GM18505 (cell line): ENCODE measurements at regions not wholly inside any gene's neighbourhood (a gene's known extent, or its start where the extent isn't known, plus 50 kb on each side); places are given as distances from the start of the nearest gene placed in this dataset.

Experiments
- ATAC-seq: cut with Tn5 transposase; IDR thresholded peaks from one replicate; pipeline ENCODE4 v1.9.1; 2021; ENCODE audit not compliant: unreplicated experiment
- POLR2A ChIP-seq: IDR thresholded peaks from 4 replicates; pipeline ENCODE4 v1.6.1; 2011; ENCODE audit warnings: borderline replicate concordance; ENCODE audit not compliant: insufficient read depth, insufficient read length; ENCODE audit errors: extremely low read depth

DNA sequence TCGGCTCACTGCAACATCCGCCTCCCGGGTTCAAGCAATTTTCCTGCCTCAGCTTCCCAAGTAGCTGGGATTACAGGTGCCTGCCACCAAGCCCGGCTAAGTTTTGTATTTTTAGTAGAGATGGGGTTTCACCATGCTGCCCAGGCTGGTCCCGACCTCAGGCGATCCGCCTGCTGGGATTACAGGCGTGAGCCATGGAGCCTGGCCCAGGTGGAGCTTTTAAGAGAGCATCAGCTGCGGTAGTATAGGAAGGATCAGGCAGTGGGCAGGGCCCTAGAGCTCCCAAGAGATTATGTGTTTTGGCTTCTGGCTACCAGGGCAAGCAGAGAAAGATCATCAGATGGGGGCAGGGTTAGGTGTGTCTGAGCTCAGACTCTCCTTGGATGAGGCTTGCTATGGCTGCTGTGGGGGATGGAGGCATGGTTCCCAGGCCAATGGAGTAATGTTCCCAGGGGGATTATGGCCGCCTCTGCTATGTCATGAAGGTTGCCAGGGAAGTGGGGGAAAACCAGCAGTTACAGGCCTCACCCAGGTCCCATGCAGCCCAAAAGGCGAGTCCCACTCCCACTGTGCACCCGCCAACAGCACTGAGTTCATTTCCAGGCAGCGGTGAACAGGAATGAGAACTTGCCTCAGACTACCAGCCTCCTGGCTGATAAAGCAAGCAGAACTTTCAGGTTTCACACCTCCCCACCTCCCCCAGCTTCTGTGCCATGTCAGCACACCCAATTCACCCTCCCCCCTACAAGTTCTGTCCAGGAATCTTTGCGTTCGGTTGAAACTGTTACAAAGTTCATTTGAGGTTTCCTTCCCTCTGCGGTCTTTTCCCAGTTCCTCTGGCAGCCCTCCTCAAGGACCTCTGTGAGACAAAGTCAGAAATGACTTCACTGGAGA, 507.6 kb downstream of the SPATA31D1 start:
- ATAC-seq, result no peak
- no peak for TF ChIP-seq POLR2A

DNA sequence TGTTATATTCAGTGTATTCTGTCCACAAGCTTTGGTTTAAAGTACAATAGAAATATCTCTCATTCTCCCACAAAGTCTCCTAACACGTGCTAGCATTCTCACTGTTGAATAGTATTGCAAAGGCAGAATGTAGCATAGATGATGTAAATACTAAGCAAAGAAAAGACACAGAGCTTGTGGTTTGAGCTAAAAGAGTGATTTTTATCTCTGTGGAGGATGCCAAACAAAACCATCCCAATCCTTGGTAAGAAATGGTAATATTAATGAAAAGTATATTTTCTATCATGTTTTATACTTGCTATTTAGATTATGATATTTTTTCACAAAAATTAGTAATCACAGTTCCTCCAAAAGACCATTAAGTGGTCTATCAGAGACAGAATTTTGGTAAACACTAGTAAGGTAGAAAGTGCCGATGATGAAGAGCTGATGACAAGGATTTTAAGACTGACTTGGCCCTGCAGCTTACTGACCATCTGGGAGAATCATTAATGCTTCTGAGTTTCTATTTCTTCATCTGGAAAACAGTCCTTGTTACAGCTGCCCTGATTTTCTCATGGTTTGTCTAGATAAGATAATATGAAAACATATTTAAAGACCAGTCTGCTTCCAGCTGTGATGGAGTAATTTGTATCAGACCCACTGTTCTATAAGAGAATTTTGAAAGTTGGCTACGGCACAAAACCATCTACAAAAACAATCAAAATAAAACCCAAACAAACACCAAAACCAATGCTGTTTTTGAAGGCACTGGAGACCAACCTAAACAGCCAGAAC, 510.2 kb downstream of the SPATA31D1 start:
- TF ChIP-seq POLR2A, result no peak
- ATAC-seq, result no peak

DNA sequence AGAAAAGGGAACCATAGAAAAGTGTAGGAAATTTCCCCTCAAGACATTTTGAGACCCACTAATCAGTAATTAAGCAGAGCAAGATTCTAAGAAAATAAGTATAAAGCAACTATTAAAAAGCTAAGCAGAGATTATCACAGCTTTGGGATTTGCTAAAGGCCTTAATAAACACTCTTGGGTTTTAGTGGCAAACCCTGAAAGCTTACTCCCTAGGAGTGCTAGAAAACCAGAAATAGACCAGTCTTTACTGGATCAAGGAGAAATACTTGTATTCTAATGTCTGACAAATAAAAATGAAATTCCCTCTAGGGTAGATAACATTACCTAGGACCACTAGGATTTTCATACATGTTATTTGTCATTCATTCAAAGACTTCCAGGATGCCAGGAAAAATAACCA, 510.8 kb downstream of the SPATA31D1 start:
- TF ChIP-seq POLR2A, result no peak
- no peak for ATAC-seq

DNA sequence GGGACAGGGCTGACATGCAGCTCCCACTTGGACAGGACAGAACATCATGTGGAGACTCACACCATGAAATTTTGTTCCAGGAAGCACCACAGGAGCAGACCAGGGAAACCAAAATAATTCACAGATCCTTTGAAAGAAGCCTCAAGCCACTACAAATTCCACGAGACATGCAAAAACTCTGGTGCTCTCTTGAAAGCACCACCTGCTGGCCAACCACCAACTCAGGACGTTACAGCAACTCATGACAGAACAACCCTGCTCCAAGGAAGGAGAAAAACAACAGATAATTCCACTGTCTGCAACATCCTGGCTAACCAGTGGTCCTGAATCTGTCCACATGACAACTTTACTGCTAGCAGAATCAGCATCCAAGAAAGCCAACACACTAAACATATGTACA, 516.0 kb downstream of the SPATA31D1 start:
- no peak for ATAC-seq
- TF ChIP-seq POLR2A, result no peak

DNA sequence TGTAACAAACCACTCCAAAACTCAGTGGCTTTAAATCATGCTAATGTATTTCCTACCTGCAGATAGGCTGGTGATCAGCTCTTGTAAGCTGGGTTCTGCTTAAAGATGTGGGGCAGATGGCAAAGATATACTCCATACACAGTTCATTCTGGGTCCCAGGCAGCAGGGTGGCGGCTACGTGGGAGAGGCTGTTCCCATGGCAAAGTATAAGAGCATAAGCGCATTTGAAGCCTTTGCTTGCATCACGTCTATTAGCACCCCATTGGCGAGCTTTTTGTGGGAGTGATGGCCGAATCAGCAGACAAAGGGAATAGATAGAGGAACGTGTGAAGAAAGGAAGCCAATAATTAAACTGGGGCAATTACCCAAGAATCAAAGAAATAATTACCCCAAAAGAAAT, 523.1 kb downstream of the SPATA31D1 start:
- TF ChIP-seq POLR2A, result no peak
- no peak for ATAC-seq

DNA sequence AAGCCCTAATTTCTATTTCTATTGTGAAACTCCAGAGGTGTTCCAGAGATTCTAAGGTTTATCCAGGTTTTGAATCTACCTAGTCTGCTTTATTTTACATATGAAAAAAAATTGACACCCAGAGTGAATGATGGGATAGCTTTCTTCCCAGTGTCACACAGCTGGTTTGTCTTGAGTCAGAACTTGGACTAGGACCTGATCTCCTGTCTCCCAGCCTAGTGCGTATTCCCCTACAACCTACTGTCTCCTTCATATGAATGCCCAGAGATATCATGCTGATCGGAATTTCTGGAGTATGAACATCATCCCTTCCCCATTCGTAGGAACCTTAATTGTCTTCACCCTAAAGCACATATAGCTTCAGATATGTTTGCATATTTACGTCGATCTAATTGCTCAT, 524.2 kb downstream of the SPATA31D1 start:
- no peak for TF ChIP-seq POLR2A
- no peak for ATAC-seq

DNA sequence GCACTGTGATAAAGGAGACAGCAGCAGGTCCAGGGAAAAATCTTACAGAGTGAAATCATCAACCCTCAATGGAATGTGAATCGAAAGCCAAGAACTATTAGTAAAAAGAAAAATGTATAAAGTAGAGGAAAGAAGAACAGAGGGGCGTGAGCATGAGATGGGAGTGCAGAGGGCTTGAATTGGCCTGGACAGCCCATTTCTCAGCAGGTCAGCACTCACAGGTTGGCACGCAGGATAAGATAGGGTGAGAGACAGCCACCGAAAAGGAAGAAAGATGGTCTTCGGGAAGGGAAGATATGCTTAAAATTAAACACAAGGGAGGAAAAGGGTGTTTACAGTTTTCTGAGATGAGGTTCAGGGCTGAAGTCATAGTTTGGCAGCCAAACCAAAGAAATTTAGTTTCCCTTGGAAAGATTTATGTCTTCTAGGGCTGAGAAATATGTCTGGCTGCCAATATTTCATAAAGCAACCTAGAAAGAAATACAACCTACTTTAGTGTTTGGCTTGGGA, 524.7 kb downstream of the SPATA31D1 start:
- no peak for ATAC-seq
- TF ChIP-seq POLR2A, result no peak

DNA sequence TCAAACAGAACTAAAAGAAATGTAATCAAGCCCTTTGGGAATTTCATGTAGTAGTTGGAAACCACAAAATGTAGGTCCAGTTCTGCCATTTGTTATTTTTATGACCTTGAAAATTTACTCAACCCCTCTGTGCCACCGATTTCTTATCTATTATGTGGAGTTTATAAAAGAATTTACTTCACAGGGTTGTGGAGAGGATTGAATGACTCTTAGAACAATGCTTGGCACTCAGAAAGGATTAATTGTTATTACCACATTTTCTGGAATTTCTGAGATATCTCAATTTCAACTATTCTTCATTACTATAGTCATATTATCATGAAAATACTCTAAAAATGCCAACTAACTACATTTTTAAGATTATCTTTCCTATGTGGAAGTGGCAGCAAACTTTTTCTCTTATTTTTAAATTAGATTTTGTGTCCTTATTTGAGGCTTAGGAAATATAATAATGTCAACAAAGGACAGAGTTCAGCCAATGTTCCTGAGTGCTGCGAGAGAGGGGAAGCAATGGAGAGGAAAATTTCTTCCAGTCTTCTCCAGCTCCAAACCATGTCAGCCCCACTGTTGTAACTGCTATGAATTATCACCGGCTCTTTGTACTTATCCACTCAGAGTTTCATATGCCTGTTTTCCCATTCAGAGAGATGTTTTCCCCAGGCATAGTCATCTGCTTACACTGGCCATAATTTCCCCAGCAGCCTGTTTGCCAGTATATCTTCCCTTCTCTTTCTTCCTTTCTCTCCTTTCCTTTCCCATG, 525.6 kb downstream of the SPATA31D1 start:
- ATAC-seq, result no peak
- no peak for TF ChIP-seq POLR2A

DNA sequence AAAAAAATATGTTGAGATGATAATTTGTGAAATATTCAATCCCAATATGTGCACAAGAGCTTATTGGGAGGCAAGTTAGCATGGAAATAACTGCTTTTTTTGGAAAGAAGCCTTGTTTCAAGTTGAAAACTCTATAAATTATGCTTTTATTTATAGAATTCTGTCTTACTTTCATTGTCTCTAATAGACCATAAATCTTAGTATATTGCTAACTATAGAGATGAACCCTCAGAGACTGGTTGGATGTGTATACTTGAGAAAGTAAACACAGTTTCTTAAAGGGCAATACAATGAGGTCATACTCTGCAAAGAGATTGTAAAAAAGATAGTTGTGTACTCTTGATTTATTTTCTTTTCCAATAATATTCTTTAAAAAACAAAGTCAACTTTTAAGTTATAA, 530.3 kb downstream of the SPATA31D1 start:
- no peak for ATAC-seq
- no peak for TF ChIP-seq POLR2A

DNA sequence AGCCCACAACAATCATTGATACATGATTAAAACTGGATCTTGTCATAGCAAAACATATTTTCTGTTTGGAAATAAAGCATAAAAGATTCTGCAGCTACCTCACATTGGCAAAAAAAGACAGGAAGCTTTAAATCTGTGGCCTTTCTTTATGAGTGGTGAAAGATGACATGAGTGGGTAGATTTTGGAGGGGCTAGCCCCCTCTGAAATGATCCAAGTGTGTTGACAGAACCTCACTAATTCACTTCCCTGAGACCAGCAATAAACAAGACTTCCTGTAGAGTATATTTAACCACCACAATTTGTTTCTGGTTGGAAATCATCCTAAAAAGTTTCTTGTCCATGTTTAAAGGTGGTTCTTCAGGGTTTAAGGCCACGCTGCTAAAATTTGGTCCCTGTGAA, 530.8 kb downstream of the SPATA31D1 start:
- no peak for ATAC-seq
- TF ChIP-seq POLR2A, result no peak

DNA sequence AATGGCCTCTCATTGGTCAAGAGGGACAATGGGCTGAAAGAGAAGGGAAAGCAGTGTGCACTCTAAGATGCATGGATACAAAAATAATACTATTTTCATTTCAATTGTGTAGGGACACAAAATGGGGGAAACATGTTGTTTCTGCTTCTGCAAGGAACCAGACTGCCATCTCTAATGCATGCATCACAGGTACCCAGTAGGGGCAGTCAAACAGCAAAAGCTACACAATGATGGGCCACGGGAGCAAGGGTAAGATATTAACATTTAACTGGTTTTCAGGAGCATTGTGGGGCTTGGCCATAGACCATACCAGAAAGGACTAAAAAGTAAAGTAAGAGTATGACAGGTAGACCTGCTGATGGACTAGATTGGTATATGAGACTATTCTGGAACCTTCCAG, 535.8 kb downstream of the SPATA31D1 start:
- ATAC-seq, result no peak
- TF ChIP-seq POLR2A, result no peak

DNA sequence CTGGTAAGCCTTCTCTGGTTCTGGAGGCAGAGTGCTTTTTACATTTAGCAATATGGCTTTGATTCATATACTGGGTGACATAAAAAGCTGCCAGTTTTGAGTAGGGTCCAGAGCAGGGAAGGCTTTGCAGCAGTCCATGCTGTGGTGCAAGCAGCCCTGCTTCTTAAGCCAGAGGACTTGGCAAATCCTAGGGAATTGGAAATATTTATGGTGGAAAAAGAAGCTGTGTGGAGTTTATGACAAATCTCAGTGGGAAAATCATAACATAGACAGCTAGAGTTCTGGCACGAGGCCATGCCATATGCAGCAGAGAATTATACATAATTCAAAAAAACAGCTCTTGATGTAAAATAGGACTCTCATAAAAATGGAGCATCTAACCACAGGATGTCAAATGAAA, 536.4 kb downstream of the RASEF start:
- no peak for TF ChIP-seq POLR2A
- no peak for ATAC-seq

DNA sequence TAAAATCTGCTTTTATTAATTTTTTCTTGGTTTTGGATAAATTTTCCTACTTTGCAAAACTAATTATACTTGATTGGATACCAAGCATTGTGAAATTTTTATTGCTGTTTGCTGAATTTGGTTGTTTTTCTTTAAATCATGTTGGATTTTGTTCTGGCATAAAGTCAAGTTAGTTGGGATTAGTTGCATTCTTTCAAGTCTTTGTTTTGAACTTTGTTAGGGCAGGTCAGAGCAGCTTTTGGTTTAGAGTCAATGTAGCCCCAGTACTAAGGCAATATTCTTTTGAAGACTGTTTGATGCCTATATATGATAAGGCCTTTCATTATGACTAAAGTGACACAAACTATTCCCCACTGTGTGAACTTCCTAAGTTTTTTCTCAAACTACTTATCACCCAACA, 531.1 kb downstream of the RASEF start:
- TF ChIP-seq POLR2A, result no peak
- ATAC-seq, result no peak
